ENCODE measurements at regions not wholly inside any gene's neighbourhood (a gene's known extent, or its start where the extent isn't known, plus 50 kb on each side); places are given as distances from the start of the nearest gene placed in this dataset.

DNA sequence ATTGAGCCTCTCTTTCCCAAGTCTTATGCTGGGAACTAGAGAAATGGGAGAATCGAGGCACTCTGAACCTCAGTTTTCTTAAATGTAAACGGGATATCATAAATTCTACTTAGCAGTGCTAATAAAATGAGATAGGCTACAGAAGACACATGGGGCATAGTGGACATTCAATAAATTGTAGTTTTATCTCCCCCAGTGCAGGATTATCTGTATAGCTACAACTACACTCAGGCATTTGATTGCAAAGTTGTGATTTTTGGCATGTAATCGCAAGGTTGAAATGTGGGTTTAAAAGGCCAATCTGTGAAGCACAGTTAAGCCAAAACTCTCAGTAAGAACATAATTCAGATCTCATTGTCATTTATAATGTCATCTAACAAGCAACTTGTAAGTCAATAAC, 413.7 kb upstream of the LMCD1 start:
- TF ChIP-seq FOS (IDR thresholded peaks at IDR 0.05; ENCODE audit: borderline replicate concordance, insufficient read depth, low read length) (no peak), EZH2 (IDR thresholded peaks at IDR 0.05; ENCODE audit: borderline replicate concordance, low read depth, low read length, severe bottlenecking) (no peak), MYC (IDR thresholded peaks at IDR 0.05; ENCODE audit: low read depth, low read length) (no peak), POLR2A (IDR thresholded peaks at IDR 0.05; ENCODE audit: low read depth, low read length) (no peak), JUN (IDR thresholded peaks at IDR 0.05; ENCODE audit: borderline replicate concordance, insufficient read depth, insufficient read length, low read depth) (no peak), POLR2AphosphoS5 (IDR thresholded peaks at IDR 0.05; ENCODE audit: insufficient read depth, low read depth, low read length) (no peak)
- TF ChIP-seq, protein P1, sequence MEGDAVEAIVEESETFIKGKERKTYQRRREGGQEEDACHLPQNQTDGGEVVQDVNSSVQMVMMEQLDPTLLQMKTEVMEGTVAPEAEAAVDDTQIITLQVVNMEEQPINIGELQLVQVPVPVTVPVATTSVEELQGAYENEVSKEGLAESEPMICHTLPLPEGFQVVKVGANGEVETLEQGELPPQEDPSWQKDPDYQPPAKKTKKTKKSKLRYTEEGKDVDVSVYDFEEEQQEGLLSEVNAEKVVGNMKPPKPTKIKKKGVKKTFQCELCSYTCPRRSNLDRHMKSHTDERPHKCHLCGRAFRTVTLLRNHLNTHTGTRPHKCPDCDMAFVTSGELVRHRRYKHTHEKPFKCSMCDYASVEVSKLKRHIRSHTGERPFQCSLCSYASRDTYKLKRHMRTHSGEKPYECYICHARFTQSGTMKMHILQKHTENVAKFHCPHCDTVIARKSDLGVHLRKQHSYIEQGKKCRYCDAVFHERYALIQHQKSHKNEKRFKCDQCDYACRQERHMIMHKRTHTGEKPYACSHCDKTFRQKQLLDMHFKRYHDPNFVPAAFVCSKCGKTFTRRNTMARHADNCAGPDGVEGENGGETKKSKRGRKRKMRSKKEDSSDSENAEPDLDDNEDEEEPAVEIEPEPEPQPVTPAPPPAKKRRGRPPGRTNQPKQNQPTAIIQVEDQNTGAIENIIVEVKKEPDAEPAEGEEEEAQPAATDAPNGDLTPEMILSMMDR (IDR thresholded peaks at IDR 0.05; ENCODE audit: extremely low read depth in 1 of 2, insufficient read depth in 1 of 2, low read depth in 1 of 2, low read length in 2 of 2): no peak
- TF ChIP-seq, protein P2, sequence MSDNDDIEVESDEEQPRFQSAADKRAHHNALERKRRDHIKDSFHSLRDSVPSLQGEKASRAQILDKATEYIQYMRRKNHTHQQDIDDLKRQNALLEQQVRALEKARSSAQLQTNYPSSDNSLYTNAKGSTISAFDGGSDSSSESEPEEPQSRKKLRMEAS (IDR thresholded peaks at IDR 0.05; ENCODE audit: insufficient read depth, insufficient read length): no peak

Data from endothelial cell of umbilical vein (primary cell).